K562 (cell line): ENCODE measurements at regions not wholly inside any gene's neighbourhood (a gene's known extent, or its start where the extent isn't known, plus 50 kb on each side); places are given as distances from the start of the nearest gene placed in this dataset.
A peak's percentile ranks its signal among the peaks of the same experiment; 100 is the strongest.
"Not testable (repeated sequence)": the region's sequence is repeated elsewhere in the genome, so short reads cannot be mapped to it uniquely, and the experiment has no call there.

Source experiments
- ATAC-seq: fragments of 200-7000 bp; cut with Tn5 transposase; 3 replicates; pipeline ENCODE4 v1.9.1; 2020; ENCODE audit warnings: moderate library complexity
- BruUV-seq: library from RNA; stranded (reverse); fragments of 400-500 nt; replicated peaks from 2 replicates; lab custom pipeline; 2021; lab: Mats Ljungman, UMichigan
- CTCF ChIA-PET: fragments of 300-600 bp; formaldehyde crosslinking; extraction: SDS; loops from one replicate; lab custom pipeline; 2021; ENCODE audit warnings: low intra/inter-chr PET ratio; lab: Yijun Ruan, JAX
- POLR2A ChIA-PET: fragments of 300-600, 350-650 bp; sonication (Branson Sonifier 250); formaldehyde crosslinking; extraction: SDS; loops from one replicate; lab custom pipeline; 2021; ENCODE audit warnings: antibody characterized with exemption, inconsistent platforms; lab: Yijun Ruan, JAX
- DNase-seq, 4 experiments: peaks; one replicate each; pipeline versions ENCODE4 v3.0.0 to v3.0.0-alpha.2; 2011 to 2018; ENCODE audit warnings: low spot score in 3 of 4, mixed read lengths in 3 of 4; ENCODE audit errors: extremely low read depth in 1 of 4
- FAIRE-seq: peaks from 2 replicates; lab custom pipeline; 2011; peaks lifted over from hg19 to GRCh38; lab: Jason Lieb, UNC
- H2AFZ ChIP-seq: 2 replicates; pipeline ENCODE4 v1.6.0; 2011; ENCODE audit warnings: low read depth, low read length, control low read depth, inconsistent platforms
- H3K27ac ChIP-seq: fragments of 200-600 bp; 3 replicates; pipeline ENCODE4 v1.8.0; 2011; ENCODE audit warnings: low read depth, mild to moderate bottlenecking, control low read depth, inconsistent platforms, low read length, moderate library complexity, mixed read lengths; ENCODE audit errors: extremely low read depth
- H3K27me3 ChIP-seq, 2 experiments: fragments of 300-600 bp in 1 of 2; 2 replicates in 1 of 2; 3 replicates in 1 of 2; pipeline versions ENCODE4 v1.6.0 to v1.8.0; 2011; ENCODE audit warnings: inconsistent platforms in 2 of 2, low read length in 2 of 2, mild to moderate bottlenecking in 1 of 2, mixed read lengths in 1 of 2, moderate library complexity in 1 of 2; ENCODE audit not compliant: control insufficient read depth in 2 of 2, insufficient read depth in 2 of 2
- H3K36me3 ChIP-seq: fragments of 300-600 bp; 3 replicates; pipeline ENCODE4 v1.8.0; 2011; ENCODE audit warnings: mild to moderate bottlenecking, low read length, inconsistent platforms; ENCODE audit not compliant: control insufficient read depth, insufficient read depth
- H3K4me1 ChIP-seq, 2 experiments: fragments of 200-600 bp in 1 of 2; replicated peaks in 1 of 2; 2 replicates in 1 of 2; 3 replicates in 1 of 2; pipeline versions ENCODE4 v1.5.1 to v1.8.0; 2011; ENCODE audit warnings: inconsistent platforms in 2 of 2, low read length in 2 of 2, mild to moderate bottlenecking in 1 of 2, mixed read lengths in 1 of 2, moderate library complexity in 1 of 2; ENCODE audit not compliant: control insufficient read depth in 2 of 2, insufficient read depth in 2 of 2
- H3K4me2 ChIP-seq: 2 replicates; pipeline ENCODE4 v1.6.1; 2011; ENCODE audit warnings: low read length, control low read depth, inconsistent platforms, mixed read lengths; ENCODE audit not compliant: insufficient read depth
- H3K4me3 ChIP-seq: fragments of 200-600 bp; sonication (generic), shearing (Covaris generic); 2 replicates; pipeline ENCODE4 v1.5.1; 2016; ENCODE audit warnings: control low read depth, inconsistent platforms
- H3K79me2 ChIP-seq: fragments of 200-600 bp; 3 replicates; pipeline ENCODE4 v1.8.0; 2011; ENCODE audit warnings: low read length, inconsistent platforms; ENCODE audit not compliant: control insufficient read depth, insufficient read depth
- H3K9ac ChIP-seq, 2 experiments: 2 replicates each; pipeline versions ENCODE4 v1.6.0 to v1.6.1; 2011; ENCODE audit warnings: low read depth in 2 of 2, low read length in 2 of 2, control low read depth in 1 of 2, inconsistent platforms in 1 of 2, mild to moderate bottlenecking in 1 of 2, mixed read lengths in 1 of 2; ENCODE audit not compliant: insufficient read depth in 1 of 2
- H3K9me1 ChIP-seq: one replicate; pipeline ENCODE4 v1.6.0; 2011; ENCODE audit warnings: inconsistent platforms, mild to moderate bottlenecking, low read length, moderate library complexity; ENCODE audit not compliant: control insufficient read depth, insufficient read depth
- H3K9me3 ChIP-seq: replicated peaks from 2 replicates; pipeline ENCODE4 v1.5.1; 2011; ENCODE audit warnings: low read depth, low read length, inconsistent platforms; ENCODE audit not compliant: control insufficient read depth, insufficient read depth
- H4K20me1 ChIP-seq: replicated peaks from 2 replicates; pipeline ENCODE4 v1.6.1; 2011; ENCODE audit warnings: low read length, inconsistent platforms, mixed read lengths; ENCODE audit not compliant: control insufficient read depth, insufficient read depth
- DMBX1 ChIP-seq: fragments of 250-450 bp; sonication (Bioruptor Pico); IDR thresholded peaks from 2 replicates; pipeline ENCODE4 v1.8.0; 2022; ENCODE audit warnings: inconsistent platforms, mild to moderate bottlenecking, moderate library complexity, borderline replicate concordance
- NR2C2 ChIP-seq, 2 experiments: fragments of 200-800 bp in 1 of 2; sonication (Bioruptor generic) in 1 of 2; sonication (generic) in 1 of 2; formaldehyde crosslinking in 1 of 2; IDR thresholded peaks; 2 replicates each; pipeline versions ENCODE4 v1.6.1 to v1.8.0; 2016 to 2022; ENCODE audit warnings: mild to moderate bottlenecking in 1 of 2, missing compliant biosample characterization in 1 of 2, missing genetic modification characterization in 1 of 2, missing genetic modification reagents in 1 of 2
- ZNF143 ChIP-seq: sonication (generic); formaldehyde crosslinking; IDR thresholded peaks from 2 replicates; pipeline ENCODE4 v1.9.0; 2022; ENCODE audit warnings: mild to moderate bottlenecking, missing genetic modification reagents
- ZNF146 ChIP-seq: IDR thresholded peaks from one replicate; pipeline ENCODE4 v1.6.1; 2018; ENCODE audit warnings: missing compliant biosample characterization; ENCODE audit not compliant: unreplicated experiment
- WGBS: fragments of 100-300 bp; shearing (Covaris generic); methylation state at CpG from one replicate; pipeline ENCODE4 v1.1.6; 2016; ENCODE audit warnings: low coverage, mixed read lengths; ENCODE audit not compliant: insufficient coverage; ENCODE audit errors: missing lambda C conversion rate; 5-methylcytosine and 5-hydroxymethylcytosine counted together
- in situ Hi-C: fragments of 300-500 bp; cut with MboI; formaldehyde crosslinking; loops from 4 replicates; pipeline ENCODE4 v1.15.0; 2018; ENCODE audit warnings: inconsistent platforms, mixed read lengths
- intact Hi-C: fragments of 100-400 bp; cut with micrococcal nuclease; formaldehyde crosslinking; loops from 2 replicates; pipeline ENCODE4 v1.14.2; 2022
- TF ChIP-seq, protein P1 (sequence below): fragments of 450-650 bp; IDR thresholded peaks from 2 replicates; pipeline ENCODE4 v1.6.1; 2017; ENCODE audit warnings: antibody characterized with exemption, mild to moderate bottlenecking

DNA sequence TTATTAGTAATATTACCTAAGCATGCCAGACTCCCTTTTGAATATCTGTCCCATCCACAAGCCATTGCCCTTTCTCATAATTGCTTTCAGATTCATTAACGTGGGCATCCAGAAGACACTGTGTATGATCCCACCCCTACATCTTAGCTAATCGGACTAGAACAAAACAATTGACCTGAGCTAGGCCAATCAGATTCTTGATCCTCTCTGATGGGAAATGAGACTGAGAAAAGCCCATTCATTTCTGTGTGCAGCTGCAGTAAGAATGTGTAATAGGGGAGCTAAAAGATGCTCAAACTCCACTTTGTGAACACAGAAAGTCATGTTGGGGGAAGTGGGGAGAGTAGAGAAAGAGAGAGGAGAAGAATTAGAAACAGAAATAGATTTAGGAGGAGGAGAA, 281.7 kb upstream of the G2E3 start (continued):
- TF ChIP-seq, protein P1, sequence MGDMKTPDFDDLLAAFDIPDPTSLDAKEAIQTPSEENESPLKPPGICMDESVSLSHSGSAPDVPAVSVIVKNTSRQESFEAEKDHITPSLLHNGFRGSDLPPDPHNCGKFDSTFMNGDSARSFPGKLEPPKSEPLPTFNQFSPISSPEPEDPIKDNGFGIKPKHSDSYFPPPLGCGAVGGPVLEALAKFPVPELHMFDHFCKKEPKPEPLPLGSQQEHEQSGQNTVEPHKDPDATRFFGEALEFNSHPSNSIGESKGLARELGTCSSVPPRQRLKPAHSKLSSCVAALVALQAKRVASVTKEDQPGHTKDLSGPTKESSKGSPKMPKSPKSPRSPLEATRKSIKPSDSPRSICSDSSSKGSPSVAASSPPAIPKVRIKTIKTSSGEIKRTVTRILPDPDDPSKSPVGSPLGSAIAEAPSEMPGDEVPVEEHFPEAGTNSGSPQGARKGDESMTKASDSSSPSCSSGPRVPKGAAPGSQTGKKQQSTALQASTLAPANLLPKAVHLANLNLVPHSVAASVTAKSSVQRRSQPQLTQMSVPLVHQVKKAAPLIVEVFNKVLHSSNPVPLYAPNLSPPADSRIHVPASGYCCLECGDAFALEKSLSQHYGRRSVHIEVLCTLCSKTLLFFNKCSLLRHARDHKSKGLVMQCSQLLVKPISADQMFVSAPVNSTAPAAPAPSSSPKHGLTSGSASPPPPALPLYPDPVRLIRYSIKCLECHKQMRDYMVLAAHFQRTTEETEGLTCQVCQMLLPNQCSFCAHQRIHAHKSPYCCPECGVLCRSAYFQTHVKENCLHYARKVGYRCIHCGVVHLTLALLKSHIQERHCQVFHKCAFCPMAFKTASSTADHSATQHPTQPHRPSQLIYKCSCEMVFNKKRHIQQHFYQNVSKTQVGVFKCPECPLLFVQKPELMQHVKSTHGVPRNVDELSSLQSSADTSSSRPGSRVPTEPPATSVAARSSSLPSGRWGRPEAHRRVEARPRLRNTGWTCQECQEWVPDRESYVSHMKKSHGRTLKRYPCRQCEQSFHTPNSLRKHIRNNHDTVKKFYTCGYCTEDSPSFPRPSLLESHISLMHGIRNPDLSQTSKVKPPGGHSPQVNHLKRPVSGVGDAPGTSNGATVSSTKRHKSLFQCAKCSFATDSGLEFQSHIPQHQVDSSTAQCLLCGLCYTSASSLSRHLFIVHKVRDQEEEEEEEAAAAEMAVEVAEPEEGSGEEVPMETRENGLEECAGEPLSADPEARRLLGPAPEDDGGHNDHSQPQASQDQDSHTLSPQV, result no peak
- TF ChIP-seq NR2C2 (CRISPR knock-in tag; IDR thresholded peaks at IDR 0.05) (no peak), NR2C2 (tag; IDR thresholded peaks at IDR 0.05) (no peak), ZNF143 (CRISPR knock-in tag) (no peak), DMBX1 (CRISPR knock-in tag) (no peak)

DNA sequence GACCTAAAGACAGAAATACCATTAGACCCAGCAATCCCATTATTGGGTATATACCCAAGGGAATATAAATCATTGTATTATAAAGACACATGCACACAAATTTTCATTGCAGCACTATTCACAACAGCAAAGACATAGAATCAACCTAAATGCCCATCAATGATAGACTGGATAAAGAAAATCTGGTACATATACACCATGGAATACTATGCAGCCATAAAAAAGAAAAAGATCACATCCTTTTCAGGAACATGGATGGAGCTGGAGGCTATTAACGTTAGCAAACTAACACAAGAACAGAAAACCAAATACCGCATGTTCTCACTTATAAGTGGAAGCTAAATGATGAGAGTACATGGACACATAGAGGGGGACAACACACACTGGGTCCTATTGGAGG, 280.1 kb upstream of the G2E3 start:
- H3K9me3 ChIP-seq, H2AFZ ChIP-seq, H3K4me2 ChIP-seq, H3K4me3 ChIP-seq, DNase-seq, FAIRE-seq, in situ Hi-C loops, BruUV-seq, H3K36me3 ChIP-seq, CTCF ChIA-PET, ATAC-seq, POLR2A ChIA-PET, H3K9me1 ChIP-seq, H3K79me2 ChIP-seq, H3K27me3 ChIP-seq, H3K4me1 ChIP-seq, H3K9ac ChIP-seq, H4K20me1 ChIP-seq, H3K27ac ChIP-seq, intact Hi-C loops: not testable (repeated sequence)
- peak; percentile 63 for TF ChIP-seq ZNF146
- WGBS, result 0% methylated on average over 2 of the region's 2 CpGs
